GM12872 (cell line): ENCODE measurements at regions not wholly inside any gene's neighbourhood (a gene's known extent, or its start where the extent isn't known, plus 50 kb on each side); places are given as distances from the start of the nearest gene placed in this dataset.

Experiments
- CTCF ChIP-seq: IDR thresholded peaks from 3 replicates; pipeline ENCODE4 v1.5.1; 2011; ENCODE audit warnings: low read depth, mild to moderate bottlenecking, low read length, moderate library complexity; ENCODE audit not compliant: insufficient read depth

GRCh38 chr1:194548071-194548470, 1361.7 kb upstream of the B3GALT2 start:
- no peak for TF ChIP-seq CTCF

GRCh38 chr1:194544012-194544411, 1357.6 kb upstream of the B3GALT2 start:
- no peak for TF ChIP-seq CTCF

GRCh38 chr1:194538453-194538852, 1352.0 kb upstream of the B3GALT2 start:
- TF ChIP-seq CTCF, result no peak

- TF ChIP-seq CTCF, result no peak
Observed at GRCh38 chr1:194537521-194537920, 1351.1 kb upstream of the B3GALT2 start.

GRCh38 chr1:194535369-194535768, 1349.0 kb upstream of the B3GALT2 start:
- TF ChIP-seq CTCF, result no peak

- no peak for TF ChIP-seq CTCF
Observed at GRCh38 chr1:194534784-194535183, 1348.4 kb upstream of the B3GALT2 start.

GRCh38 chr1:194533641-194534040, 1347.2 kb upstream of the B3GALT2 start:
- no peak for TF ChIP-seq CTCF

GRCh38 chr1:194517567-194517966, 1331.2 kb upstream of the B3GALT2 start:
- no peak for TF ChIP-seq CTCF
